ENCODE measurements at regions not wholly inside any gene's neighbourhood (a gene's known extent, or its start where the extent isn't known, plus 50 kb on each side); places are given as distances from the start of the nearest gene placed in this dataset.

DNA sequence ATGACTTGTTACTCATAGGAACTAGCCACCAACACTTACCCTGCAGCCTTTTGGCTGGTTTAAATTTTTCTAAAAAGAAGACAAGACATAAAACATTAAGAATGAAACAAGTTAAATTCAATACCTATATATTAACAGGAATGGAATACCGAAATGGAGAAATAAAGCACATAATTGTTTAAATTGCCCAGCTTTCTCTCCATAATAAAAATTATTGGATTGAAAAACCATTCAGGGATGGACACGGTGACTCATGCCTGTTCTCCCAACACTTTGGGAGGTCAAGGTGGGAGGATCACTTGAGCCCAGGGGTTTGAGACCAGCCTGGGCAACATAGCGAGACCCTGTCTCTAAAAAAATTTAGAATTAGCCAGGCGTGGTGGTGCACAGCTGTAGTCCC is 179.4 kb upstream of the MKLN1 start:
- TF ChIP-seq EZH2 (IDR thresholded peaks at IDR 0.05; ENCODE audit: low read length, missing control alignments) = no peak
- TF ChIP-seq, protein P1, sequence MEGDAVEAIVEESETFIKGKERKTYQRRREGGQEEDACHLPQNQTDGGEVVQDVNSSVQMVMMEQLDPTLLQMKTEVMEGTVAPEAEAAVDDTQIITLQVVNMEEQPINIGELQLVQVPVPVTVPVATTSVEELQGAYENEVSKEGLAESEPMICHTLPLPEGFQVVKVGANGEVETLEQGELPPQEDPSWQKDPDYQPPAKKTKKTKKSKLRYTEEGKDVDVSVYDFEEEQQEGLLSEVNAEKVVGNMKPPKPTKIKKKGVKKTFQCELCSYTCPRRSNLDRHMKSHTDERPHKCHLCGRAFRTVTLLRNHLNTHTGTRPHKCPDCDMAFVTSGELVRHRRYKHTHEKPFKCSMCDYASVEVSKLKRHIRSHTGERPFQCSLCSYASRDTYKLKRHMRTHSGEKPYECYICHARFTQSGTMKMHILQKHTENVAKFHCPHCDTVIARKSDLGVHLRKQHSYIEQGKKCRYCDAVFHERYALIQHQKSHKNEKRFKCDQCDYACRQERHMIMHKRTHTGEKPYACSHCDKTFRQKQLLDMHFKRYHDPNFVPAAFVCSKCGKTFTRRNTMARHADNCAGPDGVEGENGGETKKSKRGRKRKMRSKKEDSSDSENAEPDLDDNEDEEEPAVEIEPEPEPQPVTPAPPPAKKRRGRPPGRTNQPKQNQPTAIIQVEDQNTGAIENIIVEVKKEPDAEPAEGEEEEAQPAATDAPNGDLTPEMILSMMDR (conservative IDR thresholded peaks at IDR 0.05 in 1 of 2, IDR thresholded peaks at IDR 0.05 in 1 of 2; ENCODE audit: low read depth in 1 of 2, low read length in 2 of 2) = no peak
